ENCODE measurements at regions not wholly inside any gene's neighbourhood (a gene's known extent, or its start where the extent isn't known, plus 50 kb on each side); places are given as distances from the start of the nearest gene placed in this dataset.

DNA sequence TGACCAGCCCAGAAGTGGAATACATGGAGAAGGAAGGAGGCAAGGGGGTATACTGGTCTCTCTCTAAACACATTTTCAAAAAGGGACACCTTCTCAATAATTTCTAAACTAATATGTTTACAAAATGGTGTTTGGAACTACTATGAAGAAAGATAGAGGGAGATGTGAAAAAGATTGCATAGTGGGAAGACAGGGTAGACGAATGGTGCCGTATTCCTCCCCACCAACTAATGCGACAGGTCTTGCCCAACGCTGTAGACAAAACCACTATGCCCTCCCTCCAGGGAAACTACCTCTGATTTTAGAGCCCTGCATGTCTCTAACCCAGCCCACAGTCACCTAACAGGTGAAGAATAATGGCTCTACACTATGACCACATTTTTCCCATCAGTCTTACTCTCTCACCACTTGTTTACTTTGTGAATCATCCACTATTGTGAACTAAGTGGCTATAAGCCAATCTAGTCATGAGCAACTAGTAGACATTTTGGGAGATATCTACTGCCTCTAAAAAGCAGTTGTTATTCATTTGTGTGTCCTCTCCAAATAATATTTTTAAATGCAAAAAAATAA, 108.2 kb upstream of the UBE2E2 start:
- Mint-ChIP-seq H3K27me3 (ENCODE audit: insufficient read depth, unreplicated experiment) (peaks cover 3% of the 10 kb centered on the region), H3K36me3 (ENCODE audit: insufficient read depth, unreplicated experiment) (no peaks in the 10 kb centered on the region), H3K4me3 (ENCODE audit: unreplicated experiment) (no peak overlapping the region), H3K4me1 (ENCODE audit: low read depth, unreplicated experiment) (peaks cover 5% of the 10 kb centered on the region), H3K27ac (ENCODE audit: unreplicated experiment) (no peak overlapping the region), H3K9me3 (ENCODE audit: unreplicated experiment) (no peaks in the 10 kb centered on the region)
- no peaks in the 10 kb centered on the region for H3K4me1 ChIP-seq
- BruUV-seq (replicated peaks), result no TSS peak
- no peaks in the 10 kb centered on the region for H3K9me3 ChIP-seq
- POLR2A ChIA-PET, result no interaction called here
- CTCF ChIA-PET, result no interaction called here
- no peak overlapping the region for H3K4me3 ChIP-seq (ENCODE audit: low read depth, low read length)
- H3K36me3 ChIP-seq (ENCODE audit: control insufficient read depth, insufficient read depth, low read length), result no peaks in the 10 kb centered on the region
- intact Hi-C loops (cut with micrococcal nuclease; ENCODE audit: unreplicated experiment), result no loop called here
- DNase-seq, result peak in 1 of 2 experiments; percentile 4
- H3K27me3 ChIP-seq (replicated peaks; ENCODE audit: control insufficient read depth, insufficient read depth, low read length), result no peaks in the 10 kb centered on the region
- TF ChIP-seq, protein P1, sequence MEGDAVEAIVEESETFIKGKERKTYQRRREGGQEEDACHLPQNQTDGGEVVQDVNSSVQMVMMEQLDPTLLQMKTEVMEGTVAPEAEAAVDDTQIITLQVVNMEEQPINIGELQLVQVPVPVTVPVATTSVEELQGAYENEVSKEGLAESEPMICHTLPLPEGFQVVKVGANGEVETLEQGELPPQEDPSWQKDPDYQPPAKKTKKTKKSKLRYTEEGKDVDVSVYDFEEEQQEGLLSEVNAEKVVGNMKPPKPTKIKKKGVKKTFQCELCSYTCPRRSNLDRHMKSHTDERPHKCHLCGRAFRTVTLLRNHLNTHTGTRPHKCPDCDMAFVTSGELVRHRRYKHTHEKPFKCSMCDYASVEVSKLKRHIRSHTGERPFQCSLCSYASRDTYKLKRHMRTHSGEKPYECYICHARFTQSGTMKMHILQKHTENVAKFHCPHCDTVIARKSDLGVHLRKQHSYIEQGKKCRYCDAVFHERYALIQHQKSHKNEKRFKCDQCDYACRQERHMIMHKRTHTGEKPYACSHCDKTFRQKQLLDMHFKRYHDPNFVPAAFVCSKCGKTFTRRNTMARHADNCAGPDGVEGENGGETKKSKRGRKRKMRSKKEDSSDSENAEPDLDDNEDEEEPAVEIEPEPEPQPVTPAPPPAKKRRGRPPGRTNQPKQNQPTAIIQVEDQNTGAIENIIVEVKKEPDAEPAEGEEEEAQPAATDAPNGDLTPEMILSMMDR (IDR thresholded peaks at IDR 0.05; ENCODE audit: insufficient read depth in 1 of 2, low read depth in 1 of 2, low read length in 1 of 2, severe bottlenecking in 1 of 2, unreplicated experiment in 1 of 2), result no peak

DNA sequence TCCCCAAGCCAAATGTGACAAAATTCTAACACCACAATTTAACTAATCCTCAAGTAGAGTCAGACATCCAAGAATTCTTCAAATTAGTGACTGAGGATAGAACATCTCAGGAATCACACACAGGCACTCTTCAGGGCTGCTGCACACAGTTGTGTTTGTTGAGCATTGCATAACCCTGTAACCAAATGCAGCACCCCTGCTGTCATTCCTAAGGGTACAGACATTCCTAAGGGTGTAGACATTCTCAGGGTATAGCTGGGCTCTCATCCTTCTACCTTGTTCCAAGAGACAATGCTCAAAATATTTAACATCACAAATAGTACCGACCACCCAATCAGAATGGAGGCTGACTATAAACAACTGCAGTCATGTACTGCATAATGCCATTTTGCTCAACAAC, 107.1 kb upstream of the UBE2E2 start:
- POLR2A ChIA-PET, result no interaction called here
- H3K27ac Mint-ChIP-seq (ENCODE audit: unreplicated experiment), result no peak overlapping the region
- H3K4me3 Mint-ChIP-seq (ENCODE audit: unreplicated experiment), result no peak overlapping the region
- H3K27me3 Mint-ChIP-seq (ENCODE audit: insufficient read depth, unreplicated experiment), result peaks cover 3% of the 10 kb centered on the region
- H3K9me3 Mint-ChIP-seq (ENCODE audit: unreplicated experiment), result no peaks in the 10 kb centered on the region
- TF ChIP-seq, protein P1 (IDR thresholded peaks at IDR 0.05; ENCODE audit: insufficient read depth in 1 of 2, low read depth in 1 of 2, low read length in 1 of 2, severe bottlenecking in 1 of 2, unreplicated experiment in 1 of 2), result no peak
- H3K36me3 Mint-ChIP-seq (ENCODE audit: insufficient read depth, unreplicated experiment), result no peaks in the 10 kb centered on the region
- H3K9me3 ChIP-seq, result no peaks in the 10 kb centered on the region
- intact Hi-C loops (cut with micrococcal nuclease; ENCODE audit: unreplicated experiment), result no loop called here
- H3K36me3 ChIP-seq (ENCODE audit: control insufficient read depth, insufficient read depth, low read length), result no peaks in the 10 kb centered on the region
- BruUV-seq (replicated peaks), result no TSS peak
- CTCF ChIA-PET, result no interaction called here
- H3K27me3 ChIP-seq (replicated peaks; ENCODE audit: control insufficient read depth, insufficient read depth, low read length), result no peaks in the 10 kb centered on the region
- H3K4me3 ChIP-seq (ENCODE audit: low read depth, low read length), result no peak overlapping the region
- H3K4me1 ChIP-seq, result no peaks in the 10 kb centered on the region
- no peak for DNase-seq
- peaks cover 5% of the 10 kb centered on the region for H3K4me1 Mint-ChIP-seq (ENCODE audit: low read depth, unreplicated experiment)

DNA sequence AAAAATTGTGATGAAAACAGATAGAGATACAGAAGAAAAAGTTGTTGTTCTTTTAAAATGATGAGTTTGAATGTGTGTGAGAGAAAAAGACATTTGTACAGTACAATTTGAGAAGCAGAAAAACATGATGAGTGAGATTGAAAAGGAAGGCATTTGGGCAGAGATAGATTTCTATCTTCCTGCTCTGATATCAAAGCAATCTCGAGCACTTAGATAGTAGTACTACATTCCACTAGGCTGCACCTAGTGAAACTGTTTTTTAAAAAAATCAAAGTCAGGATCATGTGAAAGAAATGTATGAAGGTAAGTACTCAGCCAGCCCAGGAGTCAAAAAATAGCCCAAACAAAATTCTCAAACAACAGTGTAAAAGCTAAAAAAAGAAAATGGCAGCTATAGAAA, 104.1 kb upstream of the UBE2E2 start:
- TF ChIP-seq, protein P1 (IDR thresholded peaks at IDR 0.05; ENCODE audit: insufficient read depth in 1 of 2, low read depth in 1 of 2, low read length in 1 of 2, severe bottlenecking in 1 of 2, unreplicated experiment in 1 of 2), result no peak
- Mint-ChIP-seq H3K27me3 (ENCODE audit: insufficient read depth, unreplicated experiment) (no peaks in the 10 kb centered on the region), H3K4me1 (ENCODE audit: low read depth, unreplicated experiment) (peaks cover 5% of the 10 kb centered on the region), H3K9me3 (ENCODE audit: unreplicated experiment) (no peaks in the 10 kb centered on the region), H3K36me3 (ENCODE audit: insufficient read depth, unreplicated experiment) (no peaks in the 10 kb centered on the region), H3K4me3 (ENCODE audit: unreplicated experiment) (no peak overlapping the region), H3K27ac (ENCODE audit: unreplicated experiment) (no peak overlapping the region)
- intact Hi-C loops (cut with micrococcal nuclease; ENCODE audit: unreplicated experiment), result no loop called here
- no peaks in the 10 kb centered on the region for H3K36me3 ChIP-seq (ENCODE audit: control insufficient read depth, insufficient read depth, low read length)
- H3K4me3 ChIP-seq (ENCODE audit: low read depth, low read length), result no peak overlapping the region
- ChIA-PET CTCF (no interaction called here), POLR2A (no interaction called here)
- H3K9me3 ChIP-seq, result no peaks in the 10 kb centered on the region
- BruUV-seq (replicated peaks), result no TSS peak
- H3K4me1 ChIP-seq, result peaks cover 3% of the 10 kb centered on the region; the same call in 1 of the 2 replicates
- no peaks in the 10 kb centered on the region for H3K27me3 ChIP-seq (replicated peaks; ENCODE audit: control insufficient read depth, insufficient read depth, low read length)
- no peak for DNase-seq

All from Caco-2 (cell line).